Karpas-422 (cell line): ENCODE measurements at regions not wholly inside any gene's neighbourhood (a gene's known extent, or its start where the extent isn't known, plus 50 kb on each side); places are given as distances from the start of the nearest gene placed in this dataset.

Experiments used
- DNase-seq: peaks from one replicate; pipeline ENCODE4 v3.0.0-alpha.2; 2015
- H2AFZ ChIP-seq: fragments of 200-600 bp; sonication (generic); 2 replicates; pipeline ENCODE4 v1.6.1; 2014; ENCODE audit warnings: antibody characterized with exemption, low read length, mixed read lengths
- H3K27ac ChIP-seq: fragments of 200-600 bp; sonication (generic); 2 replicates; pipeline ENCODE4 v1.5.1; 2014; ENCODE audit warnings: mild to moderate bottlenecking, low read length, moderate library complexity
- H3K27me3 ChIP-seq: fragments of 200-600 bp; sonication (generic); 2 replicates; pipeline ENCODE4 v1.6.1; 2014; ENCODE audit warnings: low read length, mixed read lengths
- H3K36me3 ChIP-seq: fragments of 200-600 bp; sonication (generic); 2 replicates; pipeline ENCODE4 v1.6.1; 2014; ENCODE audit warnings: low read length, mixed read lengths; ENCODE audit not compliant: insufficient read depth
- H3K4me1 ChIP-seq: fragments of 200-600 bp; sonication (generic); 2 replicates; pipeline ENCODE4 v1.6.1; 2014; ENCODE audit warnings: mild to moderate bottlenecking, low read length, mixed read lengths
- H3K4me2 ChIP-seq: fragments of 200-600 bp; sonication (generic); 2 replicates; pipeline ENCODE4 v1.6.1; 2014; ENCODE audit warnings: low read length, low read depth, mild to moderate bottlenecking; ENCODE audit not compliant: poor library complexity, severe bottlenecking
- H3K4me3 ChIP-seq: fragments of 200-600 bp; sonication (generic); 2 replicates; pipeline ENCODE4 v1.5.1; 2014; ENCODE audit warnings: mild to moderate bottlenecking, antibody characterized with exemption, low read length, mixed read lengths
- H3K79me2 ChIP-seq: fragments of 200-600 bp; sonication (generic); 2 replicates; pipeline ENCODE4 v1.6.1; 2014; ENCODE audit warnings: mild to moderate bottlenecking, low read length, mixed read lengths
- H3K9ac ChIP-seq: fragments of 200-600 bp; sonication (generic); 2 replicates; pipeline ENCODE4 v1.6.0; 2014; ENCODE audit warnings: low read length
- H3K9me2 ChIP-seq: fragments of 200-600 bp; sonication (generic), shearing (Covaris generic); replicated peaks from 2 replicates; pipeline ENCODE4 v1.6.0; 2014; ENCODE audit warnings: mild to moderate bottlenecking, low read length, moderate library complexity; ENCODE audit not compliant: insufficient read depth
- H3K9me3 ChIP-seq: fragments of 300-700, 200-600 bp; sonication (generic); 2 replicates; pipeline ENCODE4 v1.6.1; 2014; ENCODE audit warnings: low read length, mixed read lengths
- H4K20me1 ChIP-seq: fragments of 200-600 bp; sonication (generic); 2 replicates; pipeline ENCODE4 v1.6.1; 2014; ENCODE audit warnings: mild to moderate bottlenecking, antibody characterized with exemption, low read length, low read depth; ENCODE audit not compliant: insufficient read depth

- Histone ChIP-seq H3K4me1 (no peaks in the 10 kb centered on the region), H3K79me2 (no peaks in the 10 kb centered on the region), H3K4me2 (no peak overlapping the region), H3K36me3 (no peaks in the 10 kb centered on the region), H4K20me1 (no peaks in the 10 kb centered on the region), H3K9ac (no peak overlapping the region), H3K27ac (no peak overlapping the region), H3K9me3 (no peaks in the 10 kb centered on the region), H3K9me2 (no peaks in the 10 kb centered on the region), H3K4me3 (no peak overlapping the region), H2AFZ (no peak overlapping the region), H3K27me3 (no peaks in the 10 kb centered on the region)
- DNase-seq = no peak
Measured at GRCh38 chr19:27936139-27936538, 1276.8 kb downstream of the UQCRFS1 start.

DNA sequence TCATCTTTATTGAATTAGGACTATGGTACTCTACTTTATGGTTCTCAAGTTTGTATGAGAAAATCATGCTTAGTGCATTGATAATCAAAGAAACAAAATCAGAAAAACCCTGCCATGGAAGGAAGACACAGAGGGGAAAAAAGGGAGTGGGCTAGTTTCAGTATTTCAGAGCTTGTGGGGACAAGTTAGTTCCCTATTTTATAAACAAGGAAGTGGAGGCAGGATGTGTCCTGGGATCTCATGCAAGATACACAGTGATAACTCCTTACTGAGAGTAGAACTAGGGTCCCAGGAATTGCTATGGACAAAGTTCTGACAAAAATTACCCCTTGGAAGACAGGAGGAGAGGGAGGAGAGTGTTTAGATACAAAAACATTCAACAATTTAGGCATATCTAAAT, 1277.3 kb downstream of the UQCRFS1 start:
- Histone ChIP-seq H3K4me3 (no peak overlapping the region), H3K79me2 (no peaks in the 10 kb centered on the region), H3K9me2 (no peaks in the 10 kb centered on the region), H3K27me3 (no peaks in the 10 kb centered on the region), H3K9ac (no peak overlapping the region), H4K20me1 (no peaks in the 10 kb centered on the region), H2AFZ (no peak overlapping the region), H3K27ac (no peak overlapping the region), H3K4me1 (no peaks in the 10 kb centered on the region), H3K4me2 (no peak overlapping the region), H3K9me3 (no peaks in the 10 kb centered on the region), H3K36me3 (no peaks in the 10 kb centered on the region)
- DNase-seq = no peak

DNA sequence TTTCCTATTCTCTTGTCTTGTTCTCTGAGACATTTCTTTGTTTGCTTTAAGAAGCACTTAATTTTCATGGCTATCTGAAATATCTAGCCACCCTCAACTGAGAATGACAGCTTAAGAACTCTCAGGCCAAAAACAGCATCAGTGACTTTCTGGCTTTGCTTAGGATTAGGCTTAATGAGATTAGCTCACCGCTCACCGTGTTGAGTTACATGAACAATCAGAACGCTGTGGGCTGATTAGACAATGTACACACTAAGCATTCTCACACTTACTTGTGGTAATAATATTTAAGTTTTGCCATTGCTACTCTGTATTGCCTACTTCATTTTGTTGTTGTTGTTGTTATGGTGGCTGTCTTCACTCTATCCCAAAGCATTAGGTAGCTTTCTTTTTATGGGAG, 1283.6 kb downstream of the UQCRFS1 start:
- Histone ChIP-seq H3K27ac (no peak overlapping the region), H4K20me1 (no peaks in the 10 kb centered on the region), H3K9me2 (no peaks in the 10 kb centered on the region), H3K4me2 (no peak overlapping the region), H2AFZ (no peak overlapping the region), H3K79me2 (no peaks in the 10 kb centered on the region), H3K9ac (no peak overlapping the region), H3K4me1 (no peaks in the 10 kb centered on the region), H3K4me3 (no peak overlapping the region), H3K36me3 (no peaks in the 10 kb centered on the region), H3K9me3 (no peaks in the 10 kb centered on the region), H3K27me3 (no peaks in the 10 kb centered on the region)
- DNase-seq = no peak

GRCh38 chr19:27925202-27925601, 1287.7 kb downstream of the UQCRFS1 start:
- Histone ChIP-seq H3K4me2 (no peak overlapping the region), H3K4me3 (no peak overlapping the region), H3K27ac (no peak overlapping the region), H3K4me1 (no peaks in the 10 kb centered on the region), H3K9me2 (no peaks in the 10 kb centered on the region), H4K20me1 (no peaks in the 10 kb centered on the region), H3K36me3 (no peaks in the 10 kb centered on the region), H3K9me3 (no peaks in the 10 kb centered on the region), H3K9ac (no peak overlapping the region), H2AFZ (no peak overlapping the region), H3K79me2 (no peaks in the 10 kb centered on the region), H3K27me3 (no peaks in the 10 kb centered on the region)
- no peak for DNase-seq

DNA sequence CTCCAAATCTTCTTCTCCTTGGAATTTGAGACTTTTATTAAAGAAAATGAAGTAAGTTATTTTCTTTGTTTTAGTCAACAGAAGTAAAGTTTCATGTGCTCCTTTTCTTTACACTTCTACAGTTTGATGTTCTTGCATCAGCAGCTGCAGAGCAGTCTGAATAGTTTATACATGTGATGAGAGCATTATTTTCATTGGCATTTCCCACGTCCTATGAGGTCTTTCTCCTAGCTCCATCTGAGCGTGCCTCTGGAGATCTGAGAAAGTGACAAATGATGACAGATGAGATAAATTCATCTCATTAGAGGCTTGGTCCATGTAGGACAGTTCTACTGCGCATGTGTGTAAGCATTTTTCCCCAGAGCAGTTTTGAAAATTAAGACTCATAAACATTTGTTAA, 1290.0 kb downstream of the UQCRFS1 start:
- H3K79me2 ChIP-seq = no peaks in the 10 kb centered on the region
- H3K4me2 ChIP-seq = no peak overlapping the region
- H3K27ac ChIP-seq = no peak overlapping the region
- H3K9me3 ChIP-seq = no peaks in the 10 kb centered on the region
- H2AFZ ChIP-seq = no peak overlapping the region
- no peak overlapping the region for H3K9ac ChIP-seq
- H3K4me1 ChIP-seq = no peaks in the 10 kb centered on the region
- no peaks in the 10 kb centered on the region for H3K27me3 ChIP-seq
- no peaks in the 10 kb centered on the region for H3K36me3 ChIP-seq
- no peak overlapping the region for H3K4me3 ChIP-seq
- no peaks in the 10 kb centered on the region for H3K9me2 ChIP-seq
- H4K20me1 ChIP-seq = no peaks in the 10 kb centered on the region
- DNase-seq = no peak

- no peak overlapping the region for H3K27ac ChIP-seq
- no peak for DNase-seq
- H3K4me1 ChIP-seq = no peaks in the 10 kb centered on the region
- no peaks in the 10 kb centered on the region for H3K9me3 ChIP-seq
- no peak overlapping the region for H3K9ac ChIP-seq
- H3K4me2 ChIP-seq = no peak overlapping the region
- H3K9me2 ChIP-seq = no peaks in the 10 kb centered on the region
- no peaks in the 10 kb centered on the region for H4K20me1 ChIP-seq
- H2AFZ ChIP-seq = no peak overlapping the region
- H3K36me3 ChIP-seq = no peaks in the 10 kb centered on the region
- H3K79me2 ChIP-seq = no peaks in the 10 kb centered on the region
- H3K4me3 ChIP-seq = no peak overlapping the region
- no peaks in the 10 kb centered on the region for H3K27me3 ChIP-seq
Measured at GRCh38 chr19:27920774-27921173, 1292.2 kb downstream of the UQCRFS1 start.

DNA sequence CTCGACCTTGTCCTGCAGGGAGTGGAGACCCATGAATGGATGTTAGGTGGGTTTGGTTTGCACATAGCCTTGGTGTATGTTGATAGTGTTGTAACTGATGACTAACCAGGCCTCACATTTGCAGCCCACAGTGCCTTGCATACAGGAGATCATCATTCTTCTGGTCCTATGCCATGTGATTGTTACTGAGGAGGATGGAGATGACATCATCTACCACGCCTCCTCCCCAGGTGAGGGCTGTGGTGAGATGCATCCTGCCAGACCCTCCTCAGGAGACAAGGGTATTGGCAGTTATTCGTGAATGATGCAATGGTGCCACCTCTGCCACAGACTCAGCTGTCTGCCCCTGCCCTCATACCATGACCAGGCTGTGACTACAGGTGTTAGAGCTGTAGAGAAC, 1294.1 kb downstream of the UQCRFS1 start:
- DNase-seq = no peak
- no peaks in the 10 kb centered on the region for H4K20me1 ChIP-seq
- H2AFZ ChIP-seq = no peak overlapping the region
- H3K79me2 ChIP-seq = no peaks in the 10 kb centered on the region
- no peak overlapping the region for H3K27ac ChIP-seq
- H3K9me2 ChIP-seq = no peaks in the 10 kb centered on the region
- H3K4me2 ChIP-seq = no peak overlapping the region
- H3K9ac ChIP-seq = no peak overlapping the region
- H3K27me3 ChIP-seq = no peaks in the 10 kb centered on the region
- H3K36me3 ChIP-seq = no peaks in the 10 kb centered on the region
- H3K9me3 ChIP-seq = no peaks in the 10 kb centered on the region
- no peak overlapping the region for H3K4me3 ChIP-seq
- H3K4me1 ChIP-seq = no peaks in the 10 kb centered on the region

DNA sequence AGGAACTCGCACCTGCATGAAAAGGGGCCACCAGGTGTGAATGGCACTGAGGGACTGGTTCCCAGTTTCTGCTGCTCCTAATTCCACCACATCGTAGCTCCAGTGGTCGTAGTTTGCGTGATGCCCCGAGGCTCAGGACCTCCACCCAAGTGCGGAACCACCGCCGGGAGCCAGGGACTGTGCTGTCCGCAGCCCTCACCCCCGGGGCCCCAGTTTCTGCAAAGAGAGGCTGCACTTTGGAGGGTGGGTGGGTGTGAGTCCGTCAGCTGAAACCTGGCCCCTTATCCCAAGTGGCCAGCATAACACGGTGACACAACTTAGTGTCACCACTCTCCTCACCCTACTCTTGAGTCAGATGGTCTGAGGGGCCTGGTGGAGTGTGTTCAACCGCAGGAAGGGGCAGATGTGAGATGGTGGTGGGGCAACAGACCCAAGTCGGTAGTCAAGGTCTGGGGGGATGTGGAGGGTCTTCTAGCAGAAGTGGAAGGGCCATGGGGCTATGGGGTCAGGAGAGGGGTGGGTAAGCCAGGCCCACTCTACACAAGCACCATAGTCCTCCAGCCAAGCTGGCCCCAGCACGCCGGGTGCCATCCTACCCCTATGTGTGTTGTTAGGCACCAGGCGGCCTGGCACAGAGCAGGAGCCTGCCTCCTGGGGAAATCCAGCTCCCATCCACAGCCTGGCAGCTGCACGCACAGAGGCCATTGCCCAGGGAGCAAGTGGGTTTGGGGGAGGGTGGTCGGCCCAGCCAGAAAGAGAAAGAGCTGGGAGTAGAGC, 1301.6 kb downstream of the UQCRFS1 start:
- H3K4me3 ChIP-seq = no peak overlapping the region
- no peak overlapping the region for H3K9ac ChIP-seq
- no peak overlapping the region for H3K4me2 ChIP-seq
- no peaks in the 10 kb centered on the region for H3K36me3 ChIP-seq
- no peak overlapping the region for H3K27ac ChIP-seq
- no peaks in the 10 kb centered on the region for H3K9me3 ChIP-seq
- H4K20me1 ChIP-seq = no peaks in the 10 kb centered on the region
- no peaks in the 10 kb centered on the region for H3K4me1 ChIP-seq
- no peaks in the 10 kb centered on the region for H3K9me2 ChIP-seq
- DNase-seq = no peak
- H3K27me3 ChIP-seq = no peaks in the 10 kb centered on the region
- no peaks in the 10 kb centered on the region for H3K79me2 ChIP-seq
- H2AFZ ChIP-seq = no peak overlapping the region
